ENCODE measurements at regions not wholly inside any gene's neighbourhood (a gene's known extent, or its start where the extent isn't known, plus 50 kb on each side); places are given as distances from the start of the nearest gene placed in this dataset.

- no peak overlapping the region for H3K27ac ChIP-seq
- H3K36me3 ChIP-seq, result no peaks in the 10 kb centered on the region
- H3K4me2 ChIP-seq, result no peak overlapping the region
- H3K4me1 ChIP-seq, result no peaks in the 10 kb centered on the region
- Mint-ChIP-seq H3K9me3 (no peaks in the 10 kb centered on the region), H3K27me3 (ENCODE audit: insufficient read depth, low read depth) (no peaks in the 10 kb centered on the region), H3K4me3 (no peak overlapping the region), H3K36me3 (no peaks in the 10 kb centered on the region), H3K4me1 (peaks cover 3% of the 10 kb centered on the region), H3K27ac (no peak overlapping the region)
- H3K4me3 ChIP-seq, result no peak overlapping the region
- H3K27me3 ChIP-seq, result no peaks in the 10 kb centered on the region
- no peak for TF ChIP-seq EZH2 (IDR thresholded peaks at IDR 0.05)
- TF ChIP-seq CTCF (IDR thresholded peaks at IDR 0.05), result no peak
- TF ChIP-seq EZH2phosphoT487 (IDR thresholded peaks at IDR 0.05), result no peak
- no peak for DNase-seq (ENCODE audit: low spot score)
- no peak overlapping the region for H3K9ac ChIP-seq
- no peaks in the 10 kb centered on the region for H3K79me2 ChIP-seq (ENCODE audit: low read depth)
- no peaks in the 10 kb centered on the region for H3F3A ChIP-seq (ENCODE audit: low read depth)
- no peaks in the 10 kb centered on the region for H4K20me1 ChIP-seq (ENCODE audit: low read depth)
- no peak overlapping the region for H2AFZ ChIP-seq (replicated peaks)
- H3K9me3 ChIP-seq (ENCODE audit: low read depth), result no peaks in the 10 kb centered on the region
These were observed 333.6 kb upstream of the TRPC7 start for GRCh38 chr5:136698970-136699369.

GRCh38 chr5:136694258-136694657 lies 328.9 kb upstream of the TRPC7 start:
- H3K79me2 ChIP-seq (ENCODE audit: low read depth), result no peaks in the 10 kb centered on the region
- no peak overlapping the region for H3K4me2 ChIP-seq
- H3F3A ChIP-seq (ENCODE audit: low read depth), result no peaks in the 10 kb centered on the region
- H3K9ac ChIP-seq, result no peak overlapping the region
- peaks cover 3% of the 10 kb centered on the region for H3K4me1 Mint-ChIP-seq
- no peaks in the 10 kb centered on the region for H3K27me3 ChIP-seq
- no peaks in the 10 kb centered on the region for H3K9me3 ChIP-seq (ENCODE audit: low read depth)
- DNase-seq (ENCODE audit: low spot score), result no peak
- TF ChIP-seq EZH2 (IDR thresholded peaks at IDR 0.05), result no peak
- no peak for TF ChIP-seq CTCF (IDR thresholded peaks at IDR 0.05)
- no peak for TF ChIP-seq EZH2phosphoT487 (IDR thresholded peaks at IDR 0.05)
- H3K27me3 Mint-ChIP-seq (ENCODE audit: insufficient read depth, low read depth), result no peaks in the 10 kb centered on the region
- H2AFZ ChIP-seq (replicated peaks), result no peak overlapping the region
- no peak overlapping the region for H3K4me3 Mint-ChIP-seq
- H3K36me3 Mint-ChIP-seq, result no peaks in the 10 kb centered on the region
- H3K9me3 Mint-ChIP-seq, result peaks cover 6% of the 10 kb centered on the region
- H3K36me3 ChIP-seq, result no peaks in the 10 kb centered on the region
- no peak overlapping the region for H3K27ac Mint-ChIP-seq
- no peak overlapping the region for H3K4me3 ChIP-seq
- no peak overlapping the region for H3K27ac ChIP-seq
- no peaks in the 10 kb centered on the region for H3K4me1 ChIP-seq
- no peaks in the 10 kb centered on the region for H4K20me1 ChIP-seq (ENCODE audit: low read depth)

- Histone ChIP-seq H4K20me1 (ENCODE audit: low read depth) (no peaks in the 10 kb centered on the region), H3F3A (ENCODE audit: low read depth) (no peaks in the 10 kb centered on the region), H3K27me3 (no peaks in the 10 kb centered on the region), H3K4me3 (no peak overlapping the region), H2AFZ (replicated peaks) (no peak overlapping the region), H3K9ac (no peak overlapping the region), H3K9me3 (ENCODE audit: low read depth) (no peaks in the 10 kb centered on the region), H3K27ac (no peak overlapping the region), H3K36me3 (no peaks in the 10 kb centered on the region), H3K4me1 (no peaks in the 10 kb centered on the region), H3K4me2 (no peak overlapping the region), H3K79me2 (ENCODE audit: low read depth) (no peaks in the 10 kb centered on the region)
- no peak for DNase-seq (ENCODE audit: low spot score)
- Mint-ChIP-seq H3K9me3 (peaks cover 19% of the 10 kb centered on the region), H3K4me1 (no peaks in the 10 kb centered on the region), H3K27me3 (ENCODE audit: insufficient read depth, low read depth) (peaks cover 2% of the 10 kb centered on the region), H3K4me3 (no peak overlapping the region), H3K36me3 (no peaks in the 10 kb centered on the region), H3K27ac (no peak overlapping the region)
- no peak for TF ChIP-seq EZH2 (IDR thresholded peaks at IDR 0.05)
- no peak for TF ChIP-seq EZH2phosphoT487 (IDR thresholded peaks at IDR 0.05)
- no peak for TF ChIP-seq CTCF (IDR thresholded peaks at IDR 0.05)
These were observed 324.2 kb upstream of the TRPC7 start for GRCh38 chr5:136689552-136689951.

Measured in neural progenitor cell (in vitro differentiated cells).